ENCODE measurements at regions not wholly inside any gene's neighbourhood (a gene's known extent, or its start where the extent isn't known, plus 50 kb on each side); places are given as distances from the start of the nearest gene placed in this dataset.
"Not testable (repeated sequence)": the region's sequence is repeated elsewhere in the genome, so short reads cannot be mapped to it uniquely, and the experiment has no call there.

DNA sequence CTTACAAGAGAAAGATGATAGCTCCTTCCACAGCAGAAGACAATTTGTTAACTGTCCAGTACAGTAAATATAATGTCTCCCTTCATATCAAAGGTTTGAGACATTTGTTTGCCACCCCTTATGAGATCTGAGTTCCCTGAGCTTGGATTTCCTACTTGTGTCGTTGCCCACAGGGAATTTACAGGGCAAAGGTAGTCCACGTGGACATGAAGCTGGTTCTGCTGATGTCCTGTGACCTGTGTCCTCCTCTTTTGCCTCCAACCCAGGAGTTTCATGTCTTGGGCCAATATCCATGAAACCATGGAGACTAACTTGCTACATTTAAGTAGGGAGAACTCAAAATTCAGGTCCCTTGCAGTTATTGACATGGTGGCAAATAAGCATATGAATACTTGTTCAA, 172.2 kb upstream of the KCTD7 start:
- not testable (repeated sequence) for DNase-seq (ENCODE audit: low read depth in 2 of 2)

GRCh38 chr7:66458991-66459390, 169.7 kb upstream of the KCTD7 start:
- not testable (repeated sequence) for DNase-seq (ENCODE audit: low read depth in 2 of 2)

GRCh38 chr7:66459783-66460413, 168.8 kb upstream of the KCTD7 start:
- not testable (repeated sequence) for DNase-seq (ENCODE audit: low read depth in 2 of 2)

DNA sequence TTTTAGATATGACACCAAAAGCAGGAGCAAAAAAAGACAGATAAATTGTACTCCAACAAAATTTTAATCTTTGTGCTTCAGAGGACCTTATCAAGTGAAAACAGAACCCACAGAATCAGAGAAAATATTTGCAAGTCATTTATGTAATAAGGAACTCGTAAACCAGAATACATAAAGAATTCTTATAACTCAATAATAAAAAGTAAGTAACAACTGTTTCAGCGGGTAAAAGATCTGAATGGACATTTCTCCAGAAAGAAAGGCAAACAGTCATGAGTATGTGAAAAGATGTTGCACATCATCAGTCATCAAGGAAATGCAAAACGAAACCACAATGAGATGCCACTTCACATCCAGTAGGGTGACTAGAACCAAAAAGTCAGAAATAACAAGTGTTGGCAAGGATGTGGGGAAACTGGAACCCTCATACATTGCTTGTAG, 167.7 kb upstream of the KCTD7 start:
- DNase-seq (ENCODE audit: low read depth in 2 of 2), result no peak

- DNase-seq (ENCODE audit: low read depth in 2 of 2), result not testable (repeated sequence)
Observed at GRCh38 chr7:66461397-66461796, 167.3 kb upstream of the KCTD7 start.

DNA sequence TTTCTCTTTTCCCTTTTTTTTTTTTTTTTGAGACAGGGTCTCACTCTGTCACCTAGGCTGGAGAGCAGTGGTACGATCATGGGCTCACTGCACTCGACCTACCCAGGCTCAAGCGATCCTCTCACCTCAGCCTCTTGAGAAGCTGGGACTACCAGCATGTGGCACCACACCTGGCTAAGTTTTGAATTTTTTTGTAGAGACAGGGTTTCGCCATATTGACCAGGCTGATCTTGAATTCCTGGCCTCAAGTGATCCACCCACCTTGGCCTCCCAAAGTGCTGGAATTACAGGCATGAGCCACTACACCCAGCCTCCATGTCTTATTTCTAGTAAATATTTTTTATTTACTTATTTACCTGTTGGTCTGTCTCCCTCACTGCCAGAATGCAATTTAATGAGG, 165.8 kb upstream of the KCTD7 start:
- DNase-seq (ENCODE audit: low read depth in 2 of 2), result not testable (repeated sequence)

DNA sequence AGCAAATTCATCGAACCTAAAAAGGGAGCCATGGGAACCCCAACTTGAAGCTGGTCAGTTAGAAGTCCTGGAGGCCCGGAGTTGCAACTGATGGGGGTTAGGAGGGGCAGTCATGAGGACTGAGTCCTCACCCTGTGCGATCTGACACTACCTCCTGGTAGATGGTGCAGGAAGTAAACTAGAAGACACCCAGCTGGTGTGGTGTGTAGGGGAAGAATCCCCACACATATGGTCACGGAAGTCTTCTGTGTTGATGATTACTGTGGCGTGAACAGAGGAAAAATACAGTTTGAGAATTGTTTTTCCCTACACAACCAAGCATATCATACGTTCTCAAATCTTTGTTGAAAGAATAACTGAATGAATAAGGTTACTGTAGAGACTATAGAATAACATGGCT, 164.6 kb upstream of the KCTD7 start:
- no peak for DNase-seq (ENCODE audit: low read depth in 2 of 2)

GRCh38 chr7:66466081-66466600, 162.5 kb upstream of the KCTD7 start:
- no peak for DNase-seq (ENCODE audit: low read depth in 2 of 2)

DNA sequence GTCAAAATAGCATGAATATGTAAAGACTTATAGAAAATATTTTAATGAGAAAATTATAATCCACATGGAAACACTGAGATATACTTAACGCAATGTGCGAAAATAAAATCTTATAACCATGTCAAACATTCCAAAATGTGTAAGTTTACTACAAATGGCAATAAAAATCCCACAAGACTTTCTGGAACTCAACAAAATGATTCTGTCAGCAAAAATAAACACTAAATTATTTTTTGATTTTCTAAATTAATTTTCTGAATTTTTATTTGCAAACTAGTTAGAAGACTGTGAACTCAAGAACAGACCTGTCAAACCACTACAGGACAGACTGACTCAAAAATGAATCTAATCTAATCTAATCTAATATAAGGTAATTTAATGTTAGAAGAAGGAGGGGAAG, 160.8 kb upstream of the KCTD7 start:
- DNase-seq (ENCODE audit: low read depth in 2 of 2), result no peak

- not testable (repeated sequence) for DNase-seq (ENCODE audit: low read depth in 2 of 2)
Observed at GRCh38 chr7:66473064-66473463, 155.6 kb upstream of the KCTD7 start.

DNA sequence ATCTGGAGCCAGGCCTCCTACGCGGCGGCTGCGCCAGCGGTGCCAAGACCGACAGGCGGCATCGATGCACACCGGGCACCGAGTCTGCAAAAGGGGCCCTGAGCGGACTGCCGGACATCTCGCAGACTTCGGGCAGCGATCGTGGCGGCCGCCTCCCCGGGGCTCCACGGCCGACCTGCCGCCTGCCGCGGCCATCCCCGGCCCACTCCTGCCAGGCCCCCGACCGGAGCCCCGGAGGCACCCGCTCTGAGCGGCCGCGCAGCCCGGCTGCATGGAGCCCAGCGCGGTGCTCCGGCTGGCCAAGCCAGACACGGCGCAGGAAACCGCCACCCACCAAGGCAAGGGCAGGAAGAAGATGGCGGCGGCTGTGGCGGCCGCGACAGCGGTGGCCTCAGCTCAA, 154.2 kb upstream of the KCTD7 start:
- no peak for DNase-seq (ENCODE audit: low read depth in 2 of 2)

DNA sequence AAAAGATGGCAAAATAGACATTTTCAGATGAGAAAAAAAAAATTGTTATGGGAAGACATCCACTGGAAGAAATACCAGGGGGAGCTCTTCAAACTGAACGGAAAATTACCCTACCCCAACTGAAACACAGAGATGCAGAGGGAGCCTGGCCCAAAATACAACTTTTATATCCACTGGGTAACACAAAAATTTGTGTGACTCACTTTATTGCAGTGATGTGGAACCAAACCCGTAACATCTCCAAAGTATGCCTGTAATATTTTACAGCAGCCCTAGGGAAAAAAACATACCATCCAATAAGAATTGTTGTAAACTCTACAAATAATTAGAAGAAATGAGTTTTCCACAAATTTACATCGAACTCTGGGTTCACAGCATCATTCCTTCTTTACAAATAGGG, 152.6 kb upstream of the KCTD7 start:
- DNase-seq (ENCODE audit: low read depth in 2 of 2), result not testable (repeated sequence)

GRCh38 chr7:66477822-66478397, 150.8 kb upstream of the KCTD7 start:
- not testable (repeated sequence) for DNase-seq (ENCODE audit: low read depth in 2 of 2)

DNA sequence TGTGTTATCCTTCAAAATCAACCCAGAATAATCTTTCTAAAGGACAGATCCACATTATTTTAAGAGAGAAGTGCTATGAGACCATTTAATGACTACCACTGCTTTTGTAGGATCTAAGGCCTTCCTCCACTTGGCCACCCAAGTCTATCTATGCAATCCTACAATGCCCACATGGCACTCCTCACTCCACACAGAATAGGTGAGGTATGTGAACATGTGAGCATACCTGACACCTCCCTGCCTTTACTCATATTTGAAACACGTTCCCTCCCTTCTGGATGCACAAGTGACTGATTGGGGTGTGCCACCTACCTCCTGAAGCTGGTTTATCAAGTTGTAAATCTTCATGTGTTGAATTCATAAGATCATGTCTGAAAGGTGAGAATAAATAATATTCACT, 147.5 kb upstream of the KCTD7 start:
- DNase-seq (ENCODE audit: low read depth in 2 of 2), result not testable (repeated sequence)

DNA sequence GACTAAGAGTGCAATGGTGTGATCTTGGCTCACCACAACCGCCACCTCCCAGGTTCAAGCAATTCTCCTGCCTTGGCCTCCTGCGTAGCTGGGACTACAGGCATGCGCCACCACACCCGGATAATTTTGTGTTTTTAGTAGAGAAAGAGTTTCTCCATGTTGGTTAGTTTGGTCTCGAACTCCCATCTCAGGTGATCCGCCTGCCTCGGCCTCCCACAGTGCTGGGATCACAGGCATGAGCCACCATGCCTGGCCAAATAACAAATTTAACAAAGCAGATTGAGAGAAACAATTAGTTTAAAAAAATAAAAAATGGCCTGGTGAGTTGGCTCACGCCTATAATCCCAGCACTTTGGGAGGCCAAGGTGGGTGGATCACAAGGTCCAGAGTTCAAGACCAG, 139.6 kb upstream of the KCTD7 start:
- not testable (repeated sequence) for DNase-seq (ENCODE audit: low read depth in 2 of 2)

- not testable (repeated sequence) for DNase-seq (ENCODE audit: low read depth in 2 of 2)
Observed at GRCh38 chr7:66489741-66490140, 138.9 kb upstream of the KCTD7 start.

- DNase-seq (ENCODE audit: low read depth in 2 of 2), result not testable (repeated sequence)
Observed at GRCh38 chr7:66490979-66491378, 137.7 kb upstream of the KCTD7 start.

GRCh38 chr7:66492405-66492804, 136.3 kb upstream of the KCTD7 start:
- DNase-seq (ENCODE audit: low read depth in 2 of 2), result not testable (repeated sequence)

- DNase-seq (ENCODE audit: low read depth in 2 of 2), result peak; percentile 92 to 93
Observed at GRCh38 chr7:66493235-66494205, 135.2 kb upstream of the KCTD7 start.

DNA sequence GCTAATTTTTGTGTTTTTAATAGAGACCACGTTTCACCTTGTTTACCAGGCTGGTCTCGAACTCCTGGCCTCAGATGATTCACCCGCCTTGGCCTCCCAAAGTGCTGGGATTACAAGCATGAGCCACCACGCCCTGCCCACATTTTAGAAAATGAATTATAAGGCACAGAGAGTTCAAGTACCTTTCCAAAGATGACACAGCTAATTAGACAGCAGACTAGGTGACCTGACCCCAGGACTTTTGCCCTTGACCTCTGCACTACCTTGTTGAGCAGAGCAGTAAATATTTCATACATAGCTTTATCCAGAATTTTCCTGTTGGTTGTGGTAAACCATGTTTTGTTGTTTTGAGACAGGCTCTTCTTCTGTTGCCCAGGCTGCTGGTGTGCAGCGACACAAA, 131.3 kb upstream of the KCTD7 start:
- no peak for DNase-seq (ENCODE audit: low read depth in 2 of 2)

GRCh38 chr7:66500087-66500486, 128.6 kb upstream of the KCTD7 start:
- DNase-seq (ENCODE audit: low read depth in 2 of 2), result no peak
